HUDEP-2 (cell line): ENCODE measurements at regions not wholly inside any gene's neighbourhood (a gene's known extent, or its start where the extent isn't known, plus 50 kb on each side); places are given as distances from the start of the nearest gene placed in this dataset.
A peak's percentile ranks its signal among the peaks of the same experiment; 100 is the strongest.
"Not testable (repeated sequence)": the region's sequence is repeated elsewhere in the genome, so short reads cannot be mapped to it uniquely, and the experiment has no call there.

Source experiments
- DNase-seq, 76 experiments: peaks; one replicate each; lab custom pipeline; 2025; ENCODE audit not compliant: unreplicated experiment in 76 of 76; lab: John Stamatoyannopoulos, UW

GRCh38 chr7:93750986-93751385 lies 139.6 kb downstream of the TFPI2 start:
- DNase-seq, result no peak

DNA sequence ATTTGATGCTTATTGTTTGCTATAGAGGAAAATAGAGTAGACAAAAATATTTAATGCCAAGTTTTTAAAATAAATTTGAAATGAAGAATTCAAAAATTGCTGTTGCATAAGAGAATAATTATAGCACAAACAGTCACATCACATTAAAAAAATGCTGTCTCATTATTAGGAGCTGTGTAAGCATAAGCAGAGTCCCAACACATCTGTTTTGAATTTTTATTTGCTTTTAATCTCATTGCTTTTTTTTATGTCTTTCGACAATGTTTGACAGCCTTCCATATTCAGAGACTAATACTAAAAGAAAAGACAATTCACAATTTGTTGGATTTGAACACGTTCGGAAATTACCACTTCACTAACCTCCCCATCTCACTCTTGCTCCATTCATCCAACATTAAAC lies 143.5 kb downstream of the TFPI2 start:
- no peak for DNase-seq

GRCh38 chr7:93739424-93739823 lies 151.1 kb downstream of the TFPI2 start:
- no peak for DNase-seq

GRCh38 chr7:93737953-93738352 lies 152.6 kb downstream of the TFPI2 start:
- no peak for DNase-seq

DNA sequence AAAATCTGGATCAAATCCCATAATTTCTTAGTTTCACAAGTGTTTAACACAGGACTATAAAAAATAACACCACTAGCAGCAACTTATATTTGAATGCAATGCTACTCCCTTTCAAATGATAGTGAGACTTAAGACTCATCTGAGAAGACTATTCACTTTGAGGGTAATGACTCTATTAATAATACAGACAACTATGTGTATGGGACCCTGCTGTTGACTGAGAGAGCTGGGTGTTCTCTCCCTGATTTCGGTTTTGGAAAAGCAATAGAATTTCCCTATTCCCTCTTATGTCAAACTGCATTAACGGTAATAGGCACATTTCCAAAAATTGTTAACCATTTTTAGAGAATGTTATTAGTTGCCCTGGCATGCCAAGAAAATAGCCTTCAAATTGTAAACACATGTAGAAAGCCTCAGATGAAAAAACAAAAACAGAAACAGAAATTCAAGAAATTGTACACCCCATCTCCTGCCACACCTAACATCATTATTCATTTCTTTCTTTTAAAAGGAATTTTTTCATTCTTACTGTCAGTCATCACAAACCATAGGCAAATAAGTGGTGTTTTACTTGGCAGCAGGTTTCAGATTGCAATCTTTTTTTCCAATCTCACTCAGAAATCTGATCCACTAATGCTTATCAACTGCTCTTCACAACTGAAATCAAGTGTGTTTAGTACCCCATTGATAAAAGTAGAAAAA lies 153.7 kb downstream of the TFPI2 start:
- DNase-seq, result no peak

GRCh38 chr7:93728292-93728691 lies 153.8 kb upstream of the CALCR start:
- DNase-seq, result no peak

GRCh38 chr7:93725954-93726353 lies 151.4 kb upstream of the CALCR start:
- no peak for DNase-seq

- DNase-seq, result no peak
These were observed 149.1 kb upstream of the CALCR start for GRCh38 chr7:93723424-93724124.

- no peak for DNase-seq
These were observed 145.6 kb upstream of the CALCR start for GRCh38 chr7:93720106-93720505.

DNA sequence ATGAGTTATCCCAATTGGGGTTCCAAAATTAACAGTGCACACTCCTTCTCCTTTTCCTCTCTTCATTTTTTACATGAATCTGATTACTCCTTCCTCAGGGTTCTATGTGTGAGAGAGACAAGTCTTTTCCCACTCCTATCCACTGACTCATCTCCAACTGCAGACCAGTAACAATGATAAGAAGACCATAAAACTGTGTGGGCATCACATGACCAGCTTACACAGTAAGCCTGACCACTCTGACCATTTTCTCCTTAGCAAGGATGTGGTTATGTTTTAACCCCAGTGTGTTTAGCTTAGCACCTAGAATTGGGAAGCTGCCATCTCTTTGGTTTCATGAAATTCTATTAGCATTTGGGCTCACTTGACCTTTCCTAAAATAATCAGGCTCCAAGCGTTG lies 145.0 kb upstream of the CALCR start:
- no peak for DNase-seq

DNA sequence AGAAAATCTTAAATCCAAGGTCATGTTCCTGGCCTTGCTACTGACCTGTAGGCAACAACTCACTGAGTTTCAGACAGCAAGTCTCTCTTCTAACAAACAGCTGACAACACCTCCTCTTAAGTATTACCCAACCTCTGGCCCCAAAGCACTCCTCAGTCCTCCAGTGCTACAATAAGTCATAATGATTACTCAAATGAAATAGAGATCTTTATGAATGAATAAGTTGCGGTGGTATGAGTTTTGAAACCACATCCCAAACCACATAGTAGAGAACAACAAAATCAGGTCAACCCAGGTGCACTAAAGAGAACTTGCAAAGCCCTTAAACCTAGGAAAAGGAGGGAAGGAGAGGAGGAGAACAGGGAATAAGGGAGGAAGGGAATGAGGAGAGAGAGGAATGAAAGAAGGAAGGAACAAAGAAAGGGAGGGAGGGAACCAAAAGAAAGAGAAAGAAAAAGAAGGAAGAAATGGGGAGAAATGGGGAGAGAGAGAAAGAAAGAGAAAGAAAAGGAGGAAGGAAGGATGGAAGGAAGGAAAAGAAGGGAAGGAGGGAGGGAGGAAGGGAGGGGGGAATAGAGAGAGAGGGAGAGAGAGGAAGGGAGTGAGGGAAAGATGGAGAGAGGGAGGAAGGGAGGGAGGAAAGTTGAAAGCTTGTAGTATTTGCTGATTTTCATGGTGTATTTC lies 142.8 kb upstream of the CALCR start:
- DNase-seq, result no peak

GRCh38 chr7:93715234-93715633 lies 140.7 kb upstream of the CALCR start:
- peak in 36 of 76 experiments; percentile 0 to 45 (median 11) for DNase-seq

GRCh38 chr7:93711926-93712325 lies 137.4 kb upstream of the CALCR start:
- DNase-seq, result no peak

DNA sequence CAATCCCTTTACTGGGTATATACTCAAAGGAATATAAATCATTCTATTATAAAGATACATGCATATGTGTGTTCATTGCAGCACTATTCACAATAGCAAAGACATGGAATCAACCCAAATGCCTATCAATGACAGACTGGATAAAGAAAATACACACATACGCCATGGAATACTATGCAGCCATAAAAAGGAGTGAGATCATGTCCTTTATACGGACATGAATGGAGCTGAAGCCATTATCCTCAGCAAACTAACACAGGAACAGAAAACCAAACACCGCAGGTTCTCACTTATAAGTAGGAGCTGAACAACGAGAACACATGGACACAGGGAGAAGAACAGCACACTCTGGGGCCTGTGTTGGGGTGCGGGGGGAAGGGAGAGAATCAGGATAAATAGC lies 133.7 kb upstream of the CALCR start:
- not testable (repeated sequence) for DNase-seq

GRCh38 chr7:93707249-93707648 lies 132.7 kb upstream of the CALCR start:
- DNase-seq, result no peak

- DNase-seq, result not testable (repeated sequence)
These were observed 131.6 kb upstream of the CALCR start for GRCh38 chr7:93706162-93706561.

DNA sequence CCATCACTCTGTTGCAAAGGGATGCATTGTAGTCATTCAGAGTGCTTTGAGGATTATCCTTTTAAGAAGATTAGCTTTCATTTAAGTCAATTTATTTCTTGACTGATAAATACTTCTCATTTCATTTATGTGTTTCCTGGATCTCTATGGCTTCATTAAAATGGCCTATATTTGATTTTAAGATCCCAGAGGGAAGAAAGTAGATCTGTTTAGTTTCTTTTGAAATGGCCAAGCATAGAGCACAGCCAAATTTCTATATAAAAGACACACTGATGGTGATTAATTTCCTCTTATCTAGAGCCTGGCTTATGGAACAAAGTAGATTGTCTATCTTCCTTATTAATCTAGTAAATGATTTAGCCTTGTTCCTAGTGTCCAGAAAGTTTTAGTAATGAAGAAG lies 129.7 kb upstream of the CALCR start:
- no peak for DNase-seq

DNA sequence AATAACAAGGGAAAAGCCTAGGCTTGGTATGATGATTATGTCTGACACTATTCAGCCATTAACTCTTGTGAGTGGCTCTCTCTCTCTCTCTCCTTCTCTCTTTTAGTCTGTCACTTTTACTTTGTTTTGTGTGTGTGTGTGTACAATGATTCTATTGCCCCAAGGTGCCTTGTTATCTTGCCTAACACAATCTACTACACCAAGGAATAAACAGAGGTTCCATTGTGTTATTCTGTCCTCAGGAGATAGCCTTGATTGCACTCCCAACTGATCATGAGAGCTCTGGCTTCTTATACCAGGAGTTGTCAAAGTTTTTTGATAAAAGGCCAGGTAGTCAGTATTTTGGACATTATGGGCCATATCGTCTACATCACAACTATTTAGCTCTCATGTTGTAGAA lies 123.4 kb upstream of the CALCR start:
- DNase-seq, result no peak

- no peak for DNase-seq
These were observed 119.3 kb upstream of the CALCR start for GRCh38 chr7:93693796-93694195.

GRCh38 chr7:93690021-93690420 lies 115.5 kb upstream of the CALCR start:
- no peak for DNase-seq

DNA sequence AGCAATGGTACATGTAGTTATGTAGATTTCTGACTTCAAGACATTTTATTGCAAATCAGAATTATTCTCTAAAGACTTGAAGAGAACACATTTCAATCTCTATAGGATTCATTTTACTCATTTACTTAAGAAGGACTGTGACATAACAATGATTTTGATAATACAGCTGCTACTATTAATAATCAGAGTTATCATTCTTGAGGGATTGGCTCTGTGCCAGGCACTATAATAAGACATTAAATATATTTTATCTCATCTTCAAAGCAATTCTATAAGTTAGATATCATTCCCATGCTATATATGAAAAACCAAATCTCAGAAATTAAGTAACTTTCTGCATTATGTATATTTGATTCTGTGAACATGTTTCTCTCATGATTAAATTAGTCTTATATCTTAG lies 103.7 kb upstream of the CALCR start:
- DNase-seq, result no peak
